ENCODE measurements at regions not wholly inside any gene's neighbourhood (a gene's known extent, or its start where the extent isn't known, plus 50 kb on each side); places are given as distances from the start of the nearest gene placed in this dataset.

GRCh38 chr5:180439911-180440769, 54.0 kb upstream of the CNOT6 start:
- POLR2A ChIA-PET: no interaction called here
- Mint-ChIP-seq H3K9me3 (no peaks in the 10 kb centered on the region), H3K27ac (no peak overlapping the region), H3K27me3 (peaks cover 5% of the 10 kb centered on the region), H3K36me3 (ENCODE audit: low read depth) (no peaks in the 10 kb centered on the region), H3K4me1 (no peaks in the 10 kb centered on the region), H3K4me3 (no peak overlapping the region)
- CTCF ChIA-PET: no interaction called here
- no peak for DNase-seq

- CTCF ChIA-PET: no interaction called here
- H3K4me1 Mint-ChIP-seq: no peaks in the 10 kb centered on the region
- peaks cover 5% of the 10 kb centered on the region for H3K27me3 Mint-ChIP-seq
- DNase-seq: no peak
- H3K4me3 Mint-ChIP-seq: no peak overlapping the region
- H3K27ac Mint-ChIP-seq: no peak overlapping the region
- no peaks in the 10 kb centered on the region for H3K9me3 Mint-ChIP-seq
- no peaks in the 10 kb centered on the region for H3K36me3 Mint-ChIP-seq (ENCODE audit: low read depth)
- POLR2A ChIA-PET: no interaction called here
These were observed 52.6 kb upstream of the CNOT6 start for GRCh38 chr5:180441564-180442051.
